ENCODE measurements at regions not wholly inside any gene's neighbourhood (a gene's known extent, or its start where the extent isn't known, plus 50 kb on each side); places are given as distances from the start of the nearest gene placed in this dataset.

DNA sequence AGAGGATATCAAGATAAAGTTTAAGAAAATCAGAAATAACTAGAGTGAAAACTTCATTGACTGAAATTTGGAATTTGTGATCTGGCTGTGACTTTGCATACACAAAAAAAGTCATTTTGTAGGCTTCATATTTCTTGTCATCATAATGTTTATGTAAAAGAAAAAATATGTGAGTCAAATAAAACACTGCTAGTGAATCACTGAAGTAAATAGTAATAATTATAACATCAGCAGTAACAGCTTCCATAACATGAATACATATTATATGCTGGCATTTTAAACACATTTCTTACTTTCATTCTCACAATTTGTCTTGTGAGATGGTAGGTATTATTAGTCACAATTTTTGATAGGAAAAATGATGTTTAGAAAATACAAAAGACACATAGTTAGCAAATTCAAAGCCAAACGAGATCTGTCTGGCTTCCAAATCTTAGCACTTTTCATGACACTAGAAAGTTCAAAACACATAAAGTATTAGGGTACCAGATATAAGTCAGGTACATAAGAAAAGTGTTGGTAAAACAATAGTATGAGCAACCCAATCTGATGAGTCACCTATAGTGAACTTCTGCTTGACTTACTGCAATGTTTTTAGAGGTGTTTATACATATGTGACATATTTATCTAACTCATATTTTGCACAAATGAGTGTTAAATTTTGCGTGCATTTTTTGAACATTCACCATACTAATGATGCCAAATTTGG is 241.0 kb upstream of the SNX7 start:
- DNase-seq, result no peak

- DNase-seq, result no peak
These were observed 243.7 kb upstream of the SNX7 start for GRCh38 chr1:98417820-98418219.

DNA sequence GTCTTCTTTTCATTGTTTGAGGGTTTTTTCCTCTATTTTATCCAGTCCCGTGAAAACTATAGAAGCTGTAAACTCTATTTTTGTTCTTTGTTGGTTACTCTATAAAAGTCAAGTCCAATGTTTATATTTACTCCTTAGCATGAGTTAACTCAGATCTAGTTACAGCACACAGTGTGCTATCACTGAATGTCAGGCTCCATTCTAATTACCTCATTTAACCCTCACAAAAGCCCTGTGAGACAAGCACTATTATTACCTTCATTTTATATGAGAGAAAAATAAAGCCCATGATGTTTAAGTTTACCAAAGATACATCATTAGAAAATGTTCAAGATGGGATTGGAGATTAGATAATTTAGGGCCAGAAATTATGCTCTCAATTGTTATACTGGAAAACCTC is 251.4 kb upstream of the SNX7 start:
- no peak for DNase-seq

DNA sequence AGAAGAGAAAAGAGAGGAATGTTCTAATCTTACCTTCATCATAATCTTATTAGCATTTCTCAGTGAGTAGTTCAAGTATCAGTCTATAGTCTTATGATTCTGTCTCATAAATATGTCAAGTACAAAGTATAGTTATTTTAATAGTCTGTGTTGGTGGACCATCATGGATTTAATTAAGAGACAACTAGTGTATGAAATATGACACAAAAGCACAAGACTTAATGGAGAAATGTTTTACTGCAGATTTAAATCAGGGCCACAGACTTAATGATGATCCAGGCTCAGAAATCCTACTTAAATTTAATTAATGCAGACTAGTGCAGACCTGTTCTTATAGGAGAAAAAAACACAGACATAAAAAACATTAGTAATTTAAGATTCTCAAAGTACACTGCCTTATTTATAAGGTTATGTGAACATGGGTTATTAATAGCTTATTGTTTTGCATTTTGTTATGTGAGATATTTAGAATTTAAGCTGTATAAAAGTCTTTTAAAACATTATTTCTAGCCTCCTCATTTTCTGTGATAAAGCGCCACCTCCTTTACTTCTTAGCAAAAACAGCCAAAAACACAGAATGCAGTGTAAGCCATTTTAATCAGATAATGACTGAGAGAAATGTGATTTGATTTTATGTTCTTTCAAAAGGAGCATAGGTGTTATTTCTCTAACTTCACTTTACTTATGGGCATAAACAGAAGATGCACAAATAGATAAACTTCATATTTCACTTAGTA is 255.0 kb upstream of the SNX7 start:
- no peak for DNase-seq

- DNase-seq, result no peak
These were observed 255.9 kb upstream of the SNX7 start for GRCh38 chr1:98405581-98406074.

- DNase-seq, result no peak
These were observed 256.7 kb upstream of the SNX7 start for GRCh38 chr1:98404866-98405265.

DNA sequence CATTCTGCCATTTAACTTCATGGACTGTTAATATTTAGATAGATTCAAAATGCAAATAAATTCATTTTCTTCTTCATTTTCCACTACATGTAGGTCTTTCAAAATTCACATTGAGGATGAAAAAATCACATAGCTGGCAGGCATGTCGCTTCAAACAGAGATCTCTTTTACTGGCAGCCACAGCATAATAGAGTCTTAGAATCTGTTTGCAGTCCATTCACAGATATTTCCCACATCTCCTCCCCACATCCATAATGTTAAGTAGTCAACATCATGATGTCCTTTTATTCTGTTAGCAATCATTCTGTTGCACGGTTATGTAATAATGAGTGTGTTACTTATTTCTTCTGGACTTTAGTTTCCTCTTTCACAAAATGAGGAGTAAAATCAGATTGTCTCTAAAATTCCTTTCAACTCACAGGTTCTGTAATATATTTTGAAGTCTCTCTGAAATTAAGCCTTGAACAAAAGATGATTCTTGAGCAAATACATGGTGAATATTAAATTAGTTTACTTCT is 257.5 kb upstream of the SNX7 start:
- no peak for DNase-seq

DNA sequence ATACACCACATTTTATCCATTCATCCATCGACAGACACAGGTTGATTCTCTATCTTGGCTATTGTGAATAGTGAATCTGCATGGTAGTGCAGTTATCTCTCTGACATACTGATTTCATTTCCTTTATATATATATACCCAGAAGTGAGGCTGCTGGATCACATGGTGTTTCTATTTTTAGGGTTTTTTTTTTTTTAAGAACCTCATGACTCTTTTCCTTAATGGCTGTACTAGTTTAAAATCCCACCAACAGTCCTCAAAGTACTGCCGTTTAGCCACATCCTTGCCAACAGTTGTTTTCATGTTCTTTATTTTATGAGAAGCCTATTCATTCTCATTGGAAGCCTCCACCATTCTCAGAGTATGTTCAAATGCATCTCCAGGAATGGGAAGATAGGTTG is 258.7 kb upstream of the SNX7 start:
- no peak for DNase-seq

GRCh38 chr1:98400446-98400845 is 261.1 kb upstream of the SNX7 start:
- no peak for DNase-seq

GRCh38 chr1:98399218-98399617 is 262.3 kb upstream of the SNX7 start:
- DNase-seq, result no peak

DNA sequence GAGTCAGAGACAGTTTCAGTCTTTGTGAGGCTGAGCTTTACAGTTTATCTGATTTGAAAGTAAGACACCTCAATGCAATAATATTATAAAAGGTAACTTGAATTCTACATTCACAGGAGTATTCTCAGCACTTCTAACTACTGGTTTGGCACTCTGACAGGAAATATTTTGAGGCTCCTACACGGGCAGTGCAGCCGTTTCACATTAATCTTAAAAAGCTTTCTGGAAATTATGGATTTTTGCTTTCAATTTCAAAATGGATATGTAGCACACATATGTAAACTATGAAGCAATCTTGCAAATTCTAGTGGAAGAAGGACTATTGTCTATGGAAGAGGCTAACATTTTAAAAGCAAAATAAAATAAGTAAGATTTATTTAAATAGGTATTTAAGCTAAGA is 262.9 kb upstream of the SNX7 start:
- DNase-seq, result no peak

GRCh38 chr1:98398092-98398491 is 263.4 kb upstream of the SNX7 start:
- no peak for DNase-seq

GRCh38 chr1:98393719-98394118 is 267.8 kb upstream of the SNX7 start:
- DNase-seq, result no peak

GRCh38 chr1:98391175-98391574 is 270.3 kb upstream of the SNX7 start:
- no peak for DNase-seq

DNA sequence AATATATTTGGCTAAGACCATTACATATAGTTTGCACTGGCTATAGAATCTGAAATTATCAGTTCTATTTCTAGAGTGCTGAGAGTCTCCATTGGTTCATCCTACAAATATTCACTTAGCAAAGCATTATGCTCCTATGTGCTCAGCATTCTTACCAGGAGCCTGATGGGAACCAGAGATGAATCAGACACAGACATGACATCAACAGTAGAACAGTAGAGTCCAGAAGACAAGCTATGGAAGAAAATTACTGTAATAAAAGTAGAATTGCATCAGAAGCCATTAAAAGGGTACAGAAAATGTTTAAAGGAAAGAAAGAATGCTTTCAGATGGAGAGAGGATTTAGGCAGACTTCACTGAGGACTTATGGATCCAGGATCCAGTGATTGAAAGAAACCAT is 271.7 kb upstream of the SNX7 start:
- no peak for DNase-seq

- DNase-seq, result no peak
These were observed 273.1 kb upstream of the SNX7 start for GRCh38 chr1:98388441-98388840.

DNA sequence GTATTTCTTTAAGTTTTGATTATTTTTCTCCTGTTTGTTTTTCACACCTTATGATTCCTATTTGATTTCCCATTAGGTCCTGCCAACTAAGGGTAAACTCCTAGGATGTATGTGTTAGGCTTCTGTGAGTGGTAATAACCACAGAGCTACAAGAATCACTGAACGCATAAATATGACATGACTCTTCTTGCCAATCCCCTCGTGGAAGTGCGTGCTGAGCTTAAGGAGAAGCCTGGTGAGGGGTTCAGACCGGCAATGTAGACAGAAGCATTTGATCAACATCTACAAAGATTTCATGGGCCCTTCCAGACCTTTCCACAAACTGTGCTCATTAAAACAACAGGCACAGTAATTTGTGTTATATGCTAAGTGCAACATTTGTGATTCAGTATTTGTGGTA is 273.8 kb upstream of the SNX7 start:
- no peak for DNase-seq

GRCh38 chr1:98386675-98387440 is 274.7 kb upstream of the SNX7 start:
- no peak for DNase-seq

- no peak for DNase-seq
These were observed 275.9 kb upstream of the SNX7 start for GRCh38 chr1:98385652-98386051.

DNA sequence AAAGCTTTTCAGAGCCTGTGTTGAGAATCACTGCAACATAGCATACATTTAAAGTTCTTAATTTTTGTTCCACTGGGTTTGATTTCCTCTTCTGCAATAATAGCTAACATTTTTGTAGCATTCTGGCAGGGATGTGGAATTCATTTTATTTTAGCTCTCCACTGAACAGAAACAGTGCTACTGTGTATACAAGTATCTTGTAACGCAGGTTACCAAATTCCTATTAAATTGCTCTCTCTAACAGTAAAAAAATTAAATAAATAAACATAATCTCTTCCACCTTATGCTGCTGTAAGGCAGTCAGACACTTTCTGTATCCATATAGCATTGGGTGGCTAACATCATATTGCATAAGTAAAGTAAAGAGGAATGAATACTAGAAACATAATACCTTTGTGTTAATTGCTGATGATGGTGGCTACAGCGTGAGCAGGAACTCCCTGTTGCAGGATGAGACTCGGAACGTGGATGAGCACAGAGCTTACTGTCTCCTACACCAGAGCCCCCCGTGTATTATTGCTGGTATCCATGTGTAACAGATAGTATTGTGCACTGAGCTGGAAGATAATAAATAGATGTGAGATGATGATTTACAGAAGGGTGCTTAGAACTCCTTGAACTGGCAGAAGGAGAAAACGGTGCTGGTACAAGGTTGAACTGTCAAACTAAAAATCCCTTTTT is 276.9 kb upstream of the SNX7 start:
- DNase-seq, result no peak

- DNase-seq, result no peak
These were observed 278.4 kb upstream of the SNX7 start for GRCh38 chr1:98382986-98383740.

DNA sequence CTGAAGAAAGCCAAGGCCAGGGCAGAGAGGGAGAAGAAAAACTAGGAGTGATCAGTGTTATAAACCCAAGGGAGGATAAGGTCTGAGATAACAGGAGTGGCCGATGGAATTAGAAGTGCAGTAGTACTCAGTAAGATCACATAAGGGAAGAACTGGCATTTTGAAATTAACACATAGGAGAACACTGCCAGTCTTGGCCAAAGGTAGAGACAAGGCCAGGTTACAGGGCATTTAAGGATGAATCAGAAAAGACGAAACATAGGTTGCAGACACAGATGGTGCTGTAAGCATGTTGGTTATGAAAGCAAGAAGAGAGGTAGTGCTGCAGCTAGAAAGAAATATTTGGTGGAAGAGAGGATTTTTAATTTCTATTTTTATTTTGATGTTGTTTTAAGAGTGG is 278.9 kb upstream of the SNX7 start:
- no peak for DNase-seq
